SH-SY5Y (cell line): ENCODE measurements at regions not wholly inside any gene's neighbourhood (a gene's known extent, or its start where the extent isn't known, plus 50 kb on each side); places are given as distances from the start of the nearest gene placed in this dataset.

Experiments used
- GATA2 ChIP-seq: IDR thresholded peaks from 2 replicates; pipeline ENCODE4 v1.6.1; 2011; ENCODE audit warnings: mild to moderate bottlenecking, low read depth, low read length
- GATA3 ChIP-seq: IDR thresholded peaks from 2 replicates; pipeline ENCODE4 v1.6.1; 2011; ENCODE audit warnings: low read depth, mild to moderate bottlenecking, low read length, moderate library complexity

DNA sequence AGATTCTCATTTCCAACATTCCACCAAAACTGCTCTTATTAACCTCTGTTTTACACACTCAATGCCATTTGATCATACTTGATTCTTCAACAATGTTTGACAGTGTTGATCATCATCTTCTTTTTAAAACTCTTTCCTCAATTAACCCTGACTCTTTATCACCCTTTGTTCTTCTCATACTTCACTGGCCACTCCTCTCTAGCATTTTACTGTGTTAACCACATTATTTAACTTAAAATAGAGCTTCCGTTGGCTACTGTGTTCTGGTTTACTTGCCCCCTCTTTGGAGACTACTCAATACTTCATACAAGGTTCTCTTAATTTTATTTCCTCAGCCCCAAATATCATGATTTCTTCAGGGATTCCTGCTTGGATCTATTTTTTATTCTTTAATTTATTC, 121.1 kb upstream of the SPRY2 start:
- TF ChIP-seq GATA2 (no peak), GATA3 (no peak)
